IPS DF 4.7 (cell line): ENCODE measurements at regions not wholly inside any gene's neighbourhood (a gene's known extent, or its start where the extent isn't known, plus 50 kb on each side); places are given as distances from the start of the nearest gene placed in this dataset.
A peak's percentile ranks its signal among the peaks of the same experiment; 100 is the strongest.

ENCODE experiments used
- DNase-seq: peaks from one replicate; pipeline ENCODE4 v3.0.0-alpha.2; 2013; ENCODE audit warnings: low spot score; ENCODE audit errors: extremely low read depth

- no peak for DNase-seq
These were observed 1917.7 kb downstream of the TP53TG3F start for GRCh38 chr16:35377142-35377541.

GRCh38 chr16:35386619-35387018 lies 1927.2 kb downstream of the TP53TG3F start:
- no peak for DNase-seq

- peak; percentile 7 for DNase-seq
These were observed 1931.9 kb downstream of the TP53TG3F start for GRCh38 chr16:35391328-35391727.

GRCh38 chr16:35398180-35398579 lies 1938.8 kb downstream of the TP53TG3F start:
- no peak for DNase-seq

GRCh38 chr16:35399133-35399532 lies 1939.7 kb downstream of the TP53TG3F start:
- no peak for DNase-seq

- DNase-seq, result no peak
These were observed 1944.9 kb downstream of the TP53TG3F start for GRCh38 chr16:35404273-35404672.

GRCh38 chr16:35405526-35405925 lies 1946.1 kb downstream of the TP53TG3F start:
- no peak for DNase-seq

GRCh38 chr16:35409503-35409902 lies 1950.1 kb downstream of the TP53TG3F start:
- DNase-seq, result no peak

- DNase-seq, result no peak
These were observed 1951.0 kb downstream of the TP53TG3F start for GRCh38 chr16:35410438-35410837.

- no peak for DNase-seq
These were observed 1951.7 kb downstream of the TP53TG3F start for GRCh38 chr16:35411156-35411555.

- DNase-seq, result no peak
These were observed 1954.7 kb downstream of the TP53TG3F start for GRCh38 chr16:35414139-35414538.

- no peak for DNase-seq
These were observed 1955.2 kb downstream of the TP53TG3F start for GRCh38 chr16:35414563-35414962.

GRCh38 chr16:35425270-35425669 lies 1965.9 kb downstream of the TP53TG3F start:
- no peak for DNase-seq

- peak; percentile 0 for DNase-seq
These were observed 1972.6 kb downstream of the TP53TG3F start for GRCh38 chr16:35431829-35432663.

- no peak for DNase-seq
These were observed 1981.5 kb downstream of the TP53TG3F start for GRCh38 chr16:35440875-35441274.

- no peak for DNase-seq
These were observed 1987.7 kb downstream of the TP53TG3F start for GRCh38 chr16:35447010-35447558.

GRCh38 chr16:35449663-35450062 lies 1990.3 kb downstream of the TP53TG3F start:
- DNase-seq, result no peak

GRCh38 chr16:35450648-35451047 lies 1991.2 kb downstream of the TP53TG3F start:
- DNase-seq, result no peak

GRCh38 chr16:35452471-35452870 lies 1993.1 kb downstream of the TP53TG3F start:
- DNase-seq, result no peak

- no peak for DNase-seq
These were observed 2003.9 kb downstream of the TP53TG3F start for GRCh38 chr16:35463358-35463757.

- no peak for DNase-seq
These were observed 2020.9 kb downstream of the TP53TG3F start for GRCh38 chr16:35480361-35480760.

- no peak for DNase-seq
These were observed 2021.6 kb downstream of the TP53TG3F start for GRCh38 chr16:35480988-35481387.

GRCh38 chr16:35485915-35486314 lies 2026.5 kb downstream of the TP53TG3F start:
- no peak for DNase-seq
